OCI-LY1 (cell line): ENCODE measurements at regions not wholly inside any gene's neighbourhood (a gene's known extent, or its start where the extent isn't known, plus 50 kb on each side); places are given as distances from the start of the nearest gene placed in this dataset.

ENCODE experiments used
- H2AFZ ChIP-seq: fragments of 200-600 bp; sonication (generic), shearing (Covaris generic); 2 replicates; pipeline ENCODE4 v1.6.0; 2014; ENCODE audit warnings: antibody characterized with exemption, mild to moderate bottlenecking, low read length
- H3F3A ChIP-seq: fragments of 200-600 bp; sonication (generic), shearing (Covaris generic); 2 replicates; pipeline ENCODE4 v1.6.0; 2014; ENCODE audit warnings: mild to moderate bottlenecking, antibody characterized with exemption, low read length, moderate library complexity; ENCODE audit not compliant: insufficient read depth
- H3K27ac ChIP-seq: fragments of 200-600 bp; sonication (generic); 2 replicates; pipeline ENCODE4 v1.5.1; 2014; ENCODE audit warnings: low read length, mixed run types, mild to moderate bottlenecking, low read depth; ENCODE audit not compliant: poor library complexity, severe bottlenecking
- H3K27me3 ChIP-seq: fragments of 200-600 bp; sonication (generic); 2 replicates; pipeline ENCODE4 v1.6.0; 2014; ENCODE audit warnings: antibody characterized with exemption, mild to moderate bottlenecking, low read length, moderate library complexity; ENCODE audit not compliant: insufficient read depth
- H3K36me3 ChIP-seq: fragments of 200-600 bp; sonication (generic); 2 replicates; pipeline ENCODE4 v1.6.1; 2014; ENCODE audit warnings: mild to moderate bottlenecking, antibody characterized with exemption, low read length, moderate library complexity, mixed read lengths; ENCODE audit not compliant: insufficient read depth
- H3K4me1 ChIP-seq: fragments of 200-600 bp; sonication (generic); 2 replicates; pipeline ENCODE4 v1.5.1; 2014; ENCODE audit warnings: mild to moderate bottlenecking, low read length, moderate library complexity; ENCODE audit not compliant: insufficient read depth, severe bottlenecking
- H3K4me2 ChIP-seq: fragments of 200-600 bp; sonication (generic), shearing (Covaris generic); 2 replicates; pipeline ENCODE4 v1.6.1; 2014; ENCODE audit warnings: low read length
- H3K4me3 ChIP-seq: fragments of 200-600 bp; sonication (generic); 2 replicates; pipeline ENCODE4 v1.5.1; 2014; ENCODE audit warnings: low read length, low read depth, mild to moderate bottlenecking, mixed read lengths; ENCODE audit not compliant: poor library complexity, severe bottlenecking
- H3K79me2 ChIP-seq: fragments of 200-600 bp; shearing (Covaris generic); 2 replicates; pipeline ENCODE4 v1.6.1; 2016; ENCODE audit warnings: mixed run types, low read length, mixed read lengths; ENCODE audit not compliant: insufficient read depth
- H3K9ac ChIP-seq: fragments of 200-600 bp; sonication (generic), shearing (Covaris generic); 2 replicates; pipeline ENCODE4 v1.6.1; 2014; ENCODE audit warnings: mild to moderate bottlenecking, low read length, mixed read lengths
- H3K9me2 ChIP-seq: fragments of 200-600 bp; sonication (generic), shearing (Covaris generic); 2 replicates; pipeline ENCODE4 v1.6.1; 2014; ENCODE audit warnings: low read depth, mild to moderate bottlenecking, low read length, mixed read lengths
- H3K9me3 ChIP-seq: fragments of 200-600 bp; shearing (Covaris generic); 2 replicates; pipeline ENCODE4 v1.6.1; 2014; ENCODE audit warnings: low read length, mixed read lengths
- H4K20me1 ChIP-seq: fragments of 200-600 bp; sonication (generic), shearing (Covaris generic); 2 replicates; pipeline ENCODE4 v1.6.0; 2016; ENCODE audit warnings: mild to moderate bottlenecking, low read length; ENCODE audit not compliant: insufficient read depth
- EZH2 ChIP-seq: fragments of 200-600 bp; sonication (generic), shearing (Covaris generic); IDR thresholded peaks from 2 replicates; pipeline ENCODE4 v1.8.0; 2017; ENCODE audit warnings: borderline replicate concordance, mixed run types, mild to moderate bottlenecking, antibody characterized with exemption, low read length, moderate library complexity, mixed read lengths
- TF ChIP-seq, protein P1 (sequence below): fragments of 200-600 bp; sonication (generic), shearing (Covaris generic); IDR thresholded peaks from 2 replicates; pipeline ENCODE4 v1.5.1; 2017; ENCODE audit warnings: mild to moderate bottlenecking, antibody characterized with exemption, low read length, moderate library complexity, mixed read lengths

DNA sequence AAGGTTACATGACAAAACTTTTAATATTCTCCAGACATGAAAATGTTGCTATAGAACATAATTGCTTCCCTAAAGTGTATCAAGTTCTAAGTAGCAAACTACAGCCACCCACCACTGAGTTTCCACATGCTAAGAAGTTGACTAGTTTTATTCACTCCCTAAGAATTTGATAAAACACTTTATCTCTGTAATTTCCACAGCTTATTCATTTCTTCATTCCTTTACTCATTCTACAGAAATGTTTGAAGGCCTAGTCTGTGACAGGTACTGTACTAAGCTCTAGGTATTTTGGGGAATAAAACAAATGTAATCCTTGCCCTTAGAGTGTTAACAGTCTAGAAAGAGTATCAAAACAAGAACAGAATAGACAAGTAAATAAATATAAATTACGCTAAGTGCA, 101.8 kb upstream of the DIAPH3 start:
- Histone ChIP-seq H3K9ac (no peak overlapping the region), H3K27me3 (no peaks in the 10 kb centered on the region), H4K20me1 (no peaks in the 10 kb centered on the region), H3K4me3 (no peak overlapping the region), H3K4me2 (no peak overlapping the region), H3K27ac (no peak overlapping the region), H3K9me3 (no peaks in the 10 kb centered on the region), H3K79me2 (no peaks in the 10 kb centered on the region), H2AFZ (no peak overlapping the region), H3K4me1 (no peaks in the 10 kb centered on the region), H3F3A (no peaks in the 10 kb centered on the region), H3K36me3 (no peaks in the 10 kb centered on the region), H3K9me2 (no peaks in the 10 kb centered on the region)
- TF ChIP-seq, protein P1, sequence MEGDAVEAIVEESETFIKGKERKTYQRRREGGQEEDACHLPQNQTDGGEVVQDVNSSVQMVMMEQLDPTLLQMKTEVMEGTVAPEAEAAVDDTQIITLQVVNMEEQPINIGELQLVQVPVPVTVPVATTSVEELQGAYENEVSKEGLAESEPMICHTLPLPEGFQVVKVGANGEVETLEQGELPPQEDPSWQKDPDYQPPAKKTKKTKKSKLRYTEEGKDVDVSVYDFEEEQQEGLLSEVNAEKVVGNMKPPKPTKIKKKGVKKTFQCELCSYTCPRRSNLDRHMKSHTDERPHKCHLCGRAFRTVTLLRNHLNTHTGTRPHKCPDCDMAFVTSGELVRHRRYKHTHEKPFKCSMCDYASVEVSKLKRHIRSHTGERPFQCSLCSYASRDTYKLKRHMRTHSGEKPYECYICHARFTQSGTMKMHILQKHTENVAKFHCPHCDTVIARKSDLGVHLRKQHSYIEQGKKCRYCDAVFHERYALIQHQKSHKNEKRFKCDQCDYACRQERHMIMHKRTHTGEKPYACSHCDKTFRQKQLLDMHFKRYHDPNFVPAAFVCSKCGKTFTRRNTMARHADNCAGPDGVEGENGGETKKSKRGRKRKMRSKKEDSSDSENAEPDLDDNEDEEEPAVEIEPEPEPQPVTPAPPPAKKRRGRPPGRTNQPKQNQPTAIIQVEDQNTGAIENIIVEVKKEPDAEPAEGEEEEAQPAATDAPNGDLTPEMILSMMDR: no peak
- no peak for TF ChIP-seq EZH2

DNA sequence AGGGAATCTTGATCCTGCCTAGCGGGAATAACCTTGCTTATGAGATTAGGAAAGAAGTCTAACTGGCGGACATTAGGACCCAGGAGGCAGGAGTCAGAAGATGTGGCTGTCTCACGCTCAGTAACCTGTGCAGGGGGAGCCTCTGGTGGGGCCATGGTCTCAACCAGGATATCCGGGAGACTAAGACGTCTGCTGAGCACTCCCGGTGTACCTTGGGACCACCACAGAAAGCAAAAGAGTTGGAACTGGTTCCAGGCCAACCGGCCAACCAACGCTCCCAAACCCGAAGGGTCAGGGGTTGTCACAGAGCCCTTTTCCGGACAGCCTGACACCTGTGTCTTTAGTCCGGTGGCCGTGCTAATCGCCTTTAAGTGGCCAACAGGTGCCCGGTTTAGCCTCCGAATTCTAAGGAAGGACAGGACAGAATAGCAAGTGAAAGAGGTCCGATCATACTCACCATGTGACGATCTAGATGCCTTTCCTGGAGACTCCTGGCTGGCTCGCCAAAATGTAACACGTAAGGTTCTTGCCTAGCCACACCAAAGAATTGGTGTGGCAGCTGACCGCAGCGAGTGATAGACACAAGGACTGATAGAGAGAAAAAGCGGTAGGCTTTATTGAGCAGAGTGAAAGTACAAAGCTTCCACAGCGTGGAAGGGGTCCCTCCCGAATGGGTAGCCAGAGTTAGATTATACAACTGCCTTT, 103.9 kb upstream of the DIAPH3 start:
- Histone ChIP-seq H3K36me3 (no peaks in the 10 kb centered on the region), H3K79me2 (no peaks in the 10 kb centered on the region), H3K4me3 (no peak overlapping the region), H2AFZ (no peak overlapping the region), H3F3A (no peaks in the 10 kb centered on the region), H3K4me2 (no peak overlapping the region; the same call in 1 of the 2 replicates), H3K27ac (no peak overlapping the region), H3K9me2 (no peaks in the 10 kb centered on the region), H3K27me3 (no peaks in the 10 kb centered on the region), H3K9me3 (no peaks in the 10 kb centered on the region), H3K4me1 (no peaks in the 10 kb centered on the region), H3K9ac (no peak overlapping the region), H4K20me1 (no peaks in the 10 kb centered on the region)
- TF ChIP-seq, protein P1: no peak
- no peak for TF ChIP-seq EZH2

- no peaks in the 10 kb centered on the region for H3K4me1 ChIP-seq
- no peaks in the 10 kb centered on the region for H3F3A ChIP-seq
- no peak overlapping the region for H3K27ac ChIP-seq
- no peaks in the 10 kb centered on the region for H3K36me3 ChIP-seq
- H3K27me3 ChIP-seq: no peaks in the 10 kb centered on the region
- H3K9me3 ChIP-seq: no peaks in the 10 kb centered on the region
- no peak overlapping the region for H3K4me3 ChIP-seq
- no peak overlapping the region for H3K9ac ChIP-seq
- TF ChIP-seq EZH2: no peak
- TF ChIP-seq, protein P1: no peak
- no peak overlapping the region for H3K4me2 ChIP-seq
- no peaks in the 10 kb centered on the region for H3K79me2 ChIP-seq
- no peaks in the 10 kb centered on the region for H3K9me2 ChIP-seq
- H4K20me1 ChIP-seq: no peaks in the 10 kb centered on the region
- no peak overlapping the region for H2AFZ ChIP-seq
Observed at GRCh38 chr13:60268203-60268555, 104.5 kb upstream of the DIAPH3 start.
